Body of pancreas (tissue), 4 donors: ENCODE measurements at regions not wholly inside any gene's neighbourhood (a gene's known extent, or its start where the extent isn't known, plus 50 kb on each side); places are given as distances from the start of the nearest gene placed in this dataset.
"Not testable (repeated sequence)": the region's sequence is repeated elsewhere in the genome, so short reads cannot be mapped to it uniquely, and the experiment has no call there.

Source experiments
- ATAC-seq: fragments of 150-250 bp; one replicate; pipeline ENCODE4 v1.9.1; 2016
- DNase-seq, 4 donors: peaks; one replicate each; pipeline ENCODE4 v3.0.0-alpha.2; 2019
- H3K27ac ChIP-seq, 4 donors: fragments of 200-600 bp; sonication (generic); 1 replicate in 3 of 4; 2 replicates in 1 of 4; pipeline versions ENCODE4 v1.5.1 to v1.6.1; 2016 to 2019; ENCODE audit warnings: mild to moderate bottlenecking in 1 of 4, mixed read lengths in 1 of 4, moderate library complexity in 1 of 4
- H3K27me3 ChIP-seq, 2 donors: fragments of 200-600 bp; sonication (generic); one replicate each; pipeline ENCODE4 v1.6.0; 2016; ENCODE audit warnings: mild to moderate bottlenecking in 1 of 2
- H3K36me3 ChIP-seq, 2 donors: fragments of 200-600 bp; sonication (generic); replicated peaks in 1 of 2; 2 replicates each; pipeline ENCODE4 v1.5.1; 2016; ENCODE audit warnings: low read depth in 2 of 2; ENCODE audit not compliant: insufficient read depth in 1 of 2
- H3K4me1 ChIP-seq: fragments of 200-600 bp; sonication (generic); one replicate; pipeline ENCODE4 v1.6.0; 2016
- H3K4me3 ChIP-seq, 2 donors: fragments of 200-600 bp; sonication (generic); 1 replicate in 1 of 2; 2 replicates in 1 of 2; pipeline ENCODE4 v1.5.1; 2016 to 2019
- H3K9me3 ChIP-seq, 3 donors: fragments of 200-600 bp; sonication (generic); 1 replicate in 2 of 3; 2 replicates in 1 of 3; pipeline ENCODE4 v1.5.1; 2016
- POLR2A ChIP-seq, 3 donors: fragments of 450-650 bp; IDR thresholded peaks; one replicate each; pipeline ENCODE4 v1.6.1; 2016; ENCODE audit warnings: antibody characterized with exemption in 3 of 3, mild to moderate bottlenecking in 2 of 3
- WGBS, 2 donors: methylation state at CpG; one replicate each; pipeline ENCODE4 v1.1.5; 2017; 5-methylcytosine and 5-hydroxymethylcytosine counted together
- intact Hi-C: fragments of 100-400 bp; cut with DNase I; formaldehyde crosslinking; loops from one replicate; pipeline ENCODE4 v1.15.1; 2023
- TF ChIP-seq, protein P1 (sequence below), 7 experiments: fragments of 450-650 bp in 4 of 7; fragments of 200-600 bp in 3 of 7; sonication (generic) in 3 of 7; IDR thresholded peaks; one replicate each; pipeline ENCODE4 v1.5.1; 2016 to 2019; ENCODE audit warnings: antibody characterized with exemption in 7 of 7

DNA sequence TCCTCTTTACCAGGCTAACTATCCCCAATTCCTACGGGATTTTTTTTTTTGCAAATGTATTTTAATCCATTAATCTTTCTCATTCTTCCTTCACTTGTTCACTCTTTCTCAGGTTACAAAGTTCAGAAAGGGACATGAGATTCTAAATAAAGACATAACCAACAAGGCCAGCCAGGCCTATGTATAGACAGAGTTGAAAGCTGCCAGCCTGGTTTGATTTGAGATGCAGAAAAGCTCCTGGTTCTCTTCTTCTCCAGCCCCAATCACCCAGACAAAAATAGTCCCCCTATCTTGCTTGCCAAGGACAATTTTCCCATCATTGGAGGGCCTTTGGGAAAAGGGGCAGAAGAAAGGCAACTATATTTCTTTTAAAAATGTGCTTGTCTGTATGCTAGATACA is 398.8 kb downstream of the NFIB start:
- Histone ChIP-seq H3K4me1 (no peaks in the 10 kb centered on the region), H3K9me3 (no peaks in the 10 kb centered on the region), H3K27me3 (no peaks in the 10 kb centered on the region), H3K36me3 (no peaks in the 10 kb centered on the region), H3K27ac (no peak overlapping the region), H3K4me3 (no peak overlapping the region)
- no peak for ATAC-seq
- no peak for TF ChIP-seq POLR2A (IDR thresholded peaks at IDR 0.05)
- TF ChIP-seq, protein P1, sequence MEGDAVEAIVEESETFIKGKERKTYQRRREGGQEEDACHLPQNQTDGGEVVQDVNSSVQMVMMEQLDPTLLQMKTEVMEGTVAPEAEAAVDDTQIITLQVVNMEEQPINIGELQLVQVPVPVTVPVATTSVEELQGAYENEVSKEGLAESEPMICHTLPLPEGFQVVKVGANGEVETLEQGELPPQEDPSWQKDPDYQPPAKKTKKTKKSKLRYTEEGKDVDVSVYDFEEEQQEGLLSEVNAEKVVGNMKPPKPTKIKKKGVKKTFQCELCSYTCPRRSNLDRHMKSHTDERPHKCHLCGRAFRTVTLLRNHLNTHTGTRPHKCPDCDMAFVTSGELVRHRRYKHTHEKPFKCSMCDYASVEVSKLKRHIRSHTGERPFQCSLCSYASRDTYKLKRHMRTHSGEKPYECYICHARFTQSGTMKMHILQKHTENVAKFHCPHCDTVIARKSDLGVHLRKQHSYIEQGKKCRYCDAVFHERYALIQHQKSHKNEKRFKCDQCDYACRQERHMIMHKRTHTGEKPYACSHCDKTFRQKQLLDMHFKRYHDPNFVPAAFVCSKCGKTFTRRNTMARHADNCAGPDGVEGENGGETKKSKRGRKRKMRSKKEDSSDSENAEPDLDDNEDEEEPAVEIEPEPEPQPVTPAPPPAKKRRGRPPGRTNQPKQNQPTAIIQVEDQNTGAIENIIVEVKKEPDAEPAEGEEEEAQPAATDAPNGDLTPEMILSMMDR (IDR thresholded peaks at IDR 0.05), result no peak
- no peak for DNase-seq
- 83 to 85% methylated on average over 1 of the region's 1 CpG for WGBS, 2 donors
- intact Hi-C loops, result no loop called here

DNA sequence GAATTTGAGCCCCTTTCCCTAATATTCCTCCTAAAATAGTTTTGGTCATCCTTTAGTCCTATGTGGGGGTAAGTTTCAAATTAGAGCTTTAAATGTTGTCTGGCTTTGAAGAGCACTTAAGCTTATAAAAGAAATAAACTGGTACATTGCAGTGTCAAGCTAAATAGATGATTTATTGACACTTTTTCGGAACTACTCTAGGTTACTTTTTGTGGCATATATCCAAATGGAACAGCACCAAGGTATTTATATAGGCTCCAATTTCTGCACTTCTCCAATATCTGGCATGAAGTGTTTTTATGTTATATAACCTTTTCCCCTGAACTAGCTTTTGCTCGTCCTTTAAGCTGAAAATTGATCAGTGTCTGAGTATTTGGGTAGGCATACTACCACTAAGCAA is 402.5 kb downstream of the NFIB start:
- ATAC-seq, result no peak
- Histone ChIP-seq H3K9me3 (no peaks in the 10 kb centered on the region), H3K4me3 (no peak overlapping the region), H3K4me1 (no peaks in the 10 kb centered on the region), H3K27ac (no peak overlapping the region), H3K27me3 (no peaks in the 10 kb centered on the region), H3K36me3 (no peaks in the 10 kb centered on the region)
- DNase-seq, result no peak
- intact Hi-C loops, result no loop called here
- TF ChIP-seq POLR2A (IDR thresholded peaks at IDR 0.05), result no peak
- TF ChIP-seq, protein P1 (IDR thresholded peaks at IDR 0.05), result no peak
- 41 to 57% methylated on average over 2 of the region's 2 CpGs for WGBS, 2 donors

DNA sequence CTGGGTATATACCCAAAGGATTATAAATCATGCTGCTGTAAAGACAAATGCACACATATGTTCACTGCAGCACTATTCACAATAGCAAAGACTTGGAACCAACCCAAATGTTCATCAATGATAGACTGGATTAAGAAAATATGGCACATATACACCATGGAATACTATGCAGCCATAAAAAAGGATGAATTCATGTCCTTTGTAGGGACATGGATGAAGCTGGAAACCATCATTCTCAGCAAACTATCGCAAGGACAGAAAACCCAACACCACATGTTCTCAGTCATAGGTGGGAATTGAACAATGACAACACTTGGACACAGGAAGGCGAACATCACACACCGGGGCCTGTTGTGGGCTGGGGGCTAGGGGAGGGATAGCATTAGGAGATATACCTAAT is 406.1 kb downstream of the NFIB start:
- ATAC-seq, intact Hi-C loops, H3K27me3 ChIP-seq, H3K9me3 ChIP-seq, H3K27ac ChIP-seq, H3K4me3 ChIP-seq, H3K36me3 ChIP-seq, DNase-seq, H3K4me1 ChIP-seq: not testable (repeated sequence)
- 95 to 100% methylated on average over 3 of the region's 3 CpGs for WGBS, 2 donors

DNA sequence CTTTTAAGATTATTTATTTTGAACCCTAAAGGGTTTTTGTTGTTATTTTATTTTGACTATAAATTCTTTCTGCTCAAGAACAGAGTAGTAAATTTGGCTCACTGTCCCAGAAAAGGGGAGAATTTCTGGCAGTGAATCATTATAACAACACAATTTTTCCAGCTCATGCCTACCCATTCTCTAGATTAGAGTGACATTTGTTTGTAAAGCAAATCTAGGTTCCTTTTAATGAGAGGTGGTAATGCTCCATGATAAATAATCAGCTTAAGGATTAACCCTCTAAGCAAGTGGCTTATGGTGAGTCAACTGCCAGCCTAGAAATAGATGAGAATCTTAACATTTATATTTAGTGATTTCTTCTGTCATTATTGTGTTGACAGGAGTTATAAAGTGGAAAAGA is 409.2 kb downstream of the NFIB start:
- H3K27ac ChIP-seq, result no peak overlapping the region
- ATAC-seq (no peak), DNase-seq (no peak)
- intact Hi-C loops, result no loop called here
- no peaks in the 10 kb centered on the region for H3K4me1 ChIP-seq
- no peak overlapping the region for H3K4me3 ChIP-seq
- no peaks in the 10 kb centered on the region for H3K27me3 ChIP-seq
- no peaks in the 10 kb centered on the region for H3K9me3 ChIP-seq
- no peak for TF ChIP-seq POLR2A (IDR thresholded peaks at IDR 0.05)
- TF ChIP-seq, protein P1 (IDR thresholded peaks at IDR 0.05), result no peak
- H3K36me3 ChIP-seq, result no peaks in the 10 kb centered on the region

- no peak for TF ChIP-seq POLR2A (IDR thresholded peaks at IDR 0.05)
- TF ChIP-seq, protein P1 (IDR thresholded peaks at IDR 0.05), result no peak
- H3K27me3 ChIP-seq, result no peaks in the 10 kb centered on the region
- ATAC-seq (no peak), DNase-seq (no peak)
- no peaks in the 10 kb centered on the region for H3K4me1 ChIP-seq
- no peak overlapping the region for H3K27ac ChIP-seq
- H3K9me3 ChIP-seq, result no peaks in the 10 kb centered on the region
- 72 to 79% methylated on average over 4 of the region's 4 CpGs for WGBS, 2 donors
- no peaks in the 10 kb centered on the region for H3K36me3 ChIP-seq
- intact Hi-C loops, result no loop called here
- no peak overlapping the region for H3K4me3 ChIP-seq
Observed at GRCh38 chr9:13904311-13904710, 409.6 kb downstream of the NFIB start.
